D341Med (cell line): ENCODE measurements at regions not wholly inside any gene's neighbourhood (a gene's known extent, or its start where the extent isn't known, plus 50 kb on each side); places are given as distances from the start of the nearest gene placed in this dataset.

Experiments
- DNase-seq: peaks from one replicate; pipeline ENCODE4 v3.0.0; 2012; ENCODE audit warnings: low spot score

- DNase-seq, result no peak
These were observed 95.5 kb downstream of the CEBPB start for GRCh38 chr20:50286174-50286511.

- no peak for DNase-seq
These were observed 96.0 kb downstream of the CEBPB start for GRCh38 chr20:50286609-50287008.

GRCh38 chr20:50287512-50287911, 96.9 kb downstream of the CEBPB start:
- no peak for DNase-seq

GRCh38 chr20:50288128-50288623, 97.5 kb downstream of the CEBPB start:
- DNase-seq, result no peak

GRCh38 chr20:50289581-50289980, 99.0 kb downstream of the CEBPB start:
- no peak for DNase-seq

- DNase-seq, result no peak
These were observed 99.5 kb downstream of the CEBPB start for GRCh38 chr20:50290112-50290511.

- no peak for DNase-seq
These were observed 100.2 kb downstream of the CEBPB start for GRCh38 chr20:50290808-50291207.

GRCh38 chr20:50291254-50292078, 100.8 kb downstream of the CEBPB start:
- no peak for DNase-seq

GRCh38 chr20:50292079-50292590, 101.5 kb downstream of the CEBPB start:
- DNase-seq, result no peak

GRCh38 chr20:50292591-50293283, 102.1 kb downstream of the CEBPB start:
- no peak for DNase-seq

- DNase-seq, result no peak
These were observed 102.9 kb downstream of the CEBPB start for GRCh38 chr20:50293284-50294139.

- no peak for DNase-seq
These were observed 103.8 kb downstream of the CEBPB start for GRCh38 chr20:50294164-50295088.

GRCh38 chr20:50295345-50295744, 104.7 kb downstream of the CEBPB start:
- no peak for DNase-seq

- no peak for DNase-seq
These were observed 105.3 kb downstream of the CEBPB start for GRCh38 chr20:50295762-50296449.

- DNase-seq, result no peak
These were observed 106.1 kb downstream of the CEBPB start for GRCh38 chr20:50296450-50297375.

- DNase-seq, result no peak
These were observed 107.1 kb downstream of the CEBPB start for GRCh38 chr20:50297498-50298376.

- no peak for DNase-seq
These were observed 108.1 kb downstream of the CEBPB start for GRCh38 chr20:50298554-50299324.

- no peak for DNase-seq
These were observed 108.6 kb downstream of the CEBPB start for GRCh38 chr20:50299325-50299629.
